ENCODE measurements at regions not wholly inside any gene's neighbourhood (a gene's known extent, or its start where the extent isn't known, plus 50 kb on each side); places are given as distances from the start of the nearest gene placed in this dataset.

GRCh38 chr6:227074-227782 lies 65.1 kb upstream of the DUSP22 start:
- no peak for DNase-seq

DNA sequence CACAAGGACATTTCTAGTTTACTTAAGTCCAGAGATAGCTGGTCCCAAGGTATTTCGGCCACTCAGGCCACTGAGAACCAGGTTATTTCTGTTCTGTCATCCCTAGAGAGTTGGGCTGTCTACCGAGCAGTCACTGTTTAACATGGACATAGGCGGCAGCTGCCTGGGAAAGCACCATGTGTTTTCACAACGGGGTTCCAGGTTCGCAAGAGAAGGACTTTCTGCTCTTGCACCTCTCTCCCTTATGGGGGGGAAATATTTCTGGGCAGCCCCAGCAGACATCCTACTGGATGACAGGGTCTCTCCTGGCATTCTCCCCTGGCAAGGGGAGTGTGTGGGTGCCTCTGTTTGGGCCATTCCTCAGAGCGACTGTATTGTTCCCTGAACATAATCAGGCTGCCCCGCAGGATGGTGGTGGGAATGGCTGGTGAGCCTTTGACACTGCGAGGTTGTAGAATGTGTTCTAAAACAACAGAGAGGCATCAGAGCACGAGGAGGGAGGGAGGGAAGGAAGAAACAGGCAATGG lies 64.4 kb upstream of the DUSP22 start:
- DNase-seq: no peak

DNA sequence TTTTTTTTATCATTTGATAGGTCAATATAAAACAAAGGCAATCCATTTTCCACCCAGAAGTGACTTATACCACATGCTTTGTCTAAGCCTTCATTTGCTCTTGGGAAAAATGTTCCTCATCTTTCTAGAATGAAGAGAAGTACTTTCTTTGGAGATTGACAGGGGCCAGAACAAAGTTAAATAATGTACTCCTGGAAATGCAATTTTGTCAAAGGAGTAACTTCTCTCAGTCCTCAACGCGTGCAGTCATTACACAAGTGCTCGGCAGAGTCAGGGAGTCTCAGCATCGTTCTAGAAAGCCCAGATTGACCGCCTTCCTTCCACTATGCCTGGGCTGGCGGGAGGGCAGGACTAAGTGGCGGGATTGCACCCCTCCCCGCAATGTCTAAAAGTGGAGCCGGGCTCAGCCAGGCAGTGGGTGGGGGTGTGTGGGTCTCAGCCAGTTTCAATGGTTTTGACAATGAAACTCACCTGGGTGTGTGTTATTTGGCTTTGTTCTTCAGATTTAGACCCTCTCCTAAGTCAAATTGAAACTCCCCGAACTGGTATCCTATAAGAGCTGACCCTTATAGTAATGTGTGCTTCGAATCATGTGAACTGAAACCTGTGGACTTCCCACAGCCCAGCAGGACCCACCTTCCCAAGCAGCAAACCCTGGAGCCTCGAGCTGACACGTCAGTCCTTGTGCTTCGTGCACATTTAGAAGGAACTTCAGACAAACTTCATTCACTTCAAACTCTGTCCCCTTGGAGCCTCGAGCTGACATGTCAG lies 63.2 kb upstream of the DUSP22 start:
- DNase-seq: no peak

- no peak for DNase-seq
Observed at GRCh38 chr6:231779-232178, 60.5 kb upstream of the DUSP22 start.

DNA sequence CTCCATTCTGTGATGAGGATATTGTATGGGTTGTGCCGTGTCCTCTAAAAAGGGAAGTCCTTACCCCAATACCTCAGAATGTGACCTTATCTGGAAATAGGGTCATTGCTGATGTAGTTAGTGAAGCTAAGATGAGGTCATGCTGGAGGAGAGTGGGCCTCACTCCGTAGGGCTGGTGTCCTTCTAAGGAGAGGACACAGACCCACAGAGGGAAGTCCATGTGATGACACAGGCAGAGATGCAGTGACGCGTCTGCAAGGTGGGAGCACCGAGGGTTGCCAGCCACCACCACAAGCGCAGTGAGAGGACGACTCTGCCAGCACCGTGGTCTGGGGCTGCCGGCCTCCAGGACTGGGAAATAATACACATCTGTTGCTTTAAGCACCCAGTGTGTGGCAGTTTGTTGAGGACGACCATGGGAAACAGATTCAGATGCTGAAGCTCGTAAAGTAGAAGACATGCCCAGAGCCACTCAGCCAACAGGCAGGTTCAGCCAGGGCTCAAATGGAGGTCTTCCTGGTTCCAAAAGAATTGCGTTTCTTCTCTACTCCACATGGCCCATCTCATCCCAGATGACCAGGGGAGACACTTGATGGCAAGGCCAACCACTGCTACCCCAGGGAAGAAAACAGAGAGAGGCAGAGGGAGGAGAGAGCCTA lies 59.2 kb upstream of the DUSP22 start:
- no peak for DNase-seq

DNA sequence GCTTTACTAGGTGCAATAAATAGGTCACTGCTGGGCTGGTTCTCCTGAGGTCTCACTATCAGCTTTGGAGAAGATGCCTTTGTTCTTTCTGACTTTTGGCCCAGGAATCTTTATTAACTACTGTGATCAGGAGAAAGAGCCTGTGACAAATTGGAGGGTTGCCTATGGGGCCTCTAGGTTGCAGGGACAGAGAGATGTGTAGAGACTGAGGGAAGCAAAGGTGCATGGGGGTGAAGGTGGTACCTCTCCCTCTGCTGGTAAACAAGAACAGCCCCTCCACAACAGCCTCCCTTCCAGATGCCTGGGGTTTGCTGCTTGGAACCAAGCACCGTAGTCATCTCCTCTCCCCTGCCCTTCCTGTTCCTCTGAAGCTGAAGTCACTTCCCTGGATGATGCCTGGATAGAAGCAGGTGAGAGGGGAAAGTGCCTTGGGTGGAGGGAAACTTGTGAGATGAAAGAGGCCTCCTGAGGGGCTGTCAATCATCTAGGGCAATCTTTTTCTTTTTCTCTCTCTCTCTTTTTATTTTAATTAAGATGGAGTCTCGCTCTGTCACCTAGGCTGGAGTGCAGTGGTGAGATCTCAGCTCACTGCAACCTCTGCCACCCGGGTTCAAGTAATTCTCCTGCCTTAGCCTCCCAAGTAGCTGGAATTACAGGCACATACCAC lies 57.4 kb upstream of the DUSP22 start:
- no peak for DNase-seq

DNA sequence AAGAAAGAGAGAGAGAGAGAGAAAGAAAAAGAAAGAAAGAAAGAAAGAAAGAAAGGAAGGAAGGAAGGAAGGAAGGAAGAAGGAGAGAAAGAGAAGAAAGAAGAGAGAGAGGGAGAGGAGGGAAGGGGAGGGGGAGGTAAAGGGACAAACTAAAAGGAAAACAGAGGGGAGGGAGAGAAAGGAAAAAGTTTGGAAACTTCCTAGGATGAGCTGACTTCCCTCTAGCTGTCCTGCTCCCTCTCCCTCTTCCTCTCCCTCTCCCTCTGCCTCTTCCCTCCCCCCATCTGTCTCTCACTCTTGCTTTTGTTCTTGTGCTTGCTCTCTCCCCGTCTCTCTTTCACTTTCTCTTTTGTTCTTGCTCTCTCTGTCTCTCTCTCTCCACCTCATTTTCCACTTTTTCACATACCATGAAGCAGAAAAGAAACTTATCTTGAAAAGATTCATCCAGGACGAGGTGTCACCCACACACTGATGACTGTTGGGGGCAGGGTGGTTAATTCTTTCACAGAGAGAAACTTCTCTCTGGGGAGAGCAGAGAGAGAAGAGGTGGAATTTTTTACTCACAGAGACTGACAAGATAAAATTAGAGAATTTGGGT lies 56.4 kb upstream of the DUSP22 start:
- no peak for DNase-seq

DNA sequence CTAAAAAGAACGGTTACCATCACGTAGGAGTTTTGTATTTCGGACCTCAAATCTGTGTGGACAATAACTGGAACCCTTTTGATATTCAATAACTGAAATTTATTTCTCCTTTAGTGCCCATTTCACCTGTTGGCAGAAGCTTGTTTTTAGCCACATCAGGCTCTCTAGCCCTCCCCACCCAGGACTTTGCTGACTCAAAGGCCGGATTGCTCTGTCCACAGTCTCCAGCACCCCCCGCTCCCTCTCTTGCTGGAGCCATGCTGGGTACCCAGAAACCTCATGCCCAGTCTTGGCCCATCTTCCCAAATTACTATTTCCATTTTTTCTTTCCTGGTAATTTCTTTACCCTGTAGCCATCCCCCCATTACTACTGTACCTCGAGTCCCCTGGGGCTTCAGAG lies 55.8 kb upstream of the DUSP22 start:
- DNase-seq: no peak

DNA sequence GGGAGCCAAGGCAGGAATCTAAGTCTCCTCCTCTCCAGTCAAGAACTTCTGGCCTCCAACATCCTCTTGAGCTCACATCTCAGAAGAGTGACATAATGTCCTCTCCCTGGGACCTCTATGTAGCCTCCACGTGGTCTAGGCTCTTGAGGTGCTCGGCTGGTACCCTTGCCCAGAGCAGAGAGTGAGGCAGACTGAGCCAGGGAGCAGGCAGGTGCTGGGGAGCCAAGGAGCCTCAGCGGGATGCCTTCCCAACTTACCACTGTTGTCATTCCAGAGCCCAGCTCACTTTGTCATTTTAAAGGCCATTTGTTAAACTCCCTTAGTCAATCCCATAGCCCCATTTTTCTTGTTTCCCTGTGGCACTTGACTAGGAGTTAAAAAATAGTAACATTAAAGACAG lies 52.1 kb upstream of the DUSP22 start:
- DNase-seq: no peak

- no peak for DNase-seq
Observed at GRCh38 chr6:241336-241865, 50.9 kb upstream of the DUSP22 start.
